Lower leg skin (tissue), 3 donors: ENCODE measurements at regions not wholly inside any gene's neighbourhood (a gene's known extent, or its start where the extent isn't known, plus 50 kb on each side); places are given as distances from the start of the nearest gene placed in this dataset.

Source experiments
- POLR2A ChIP-seq, 2 donors: fragments of 450-650 bp; IDR thresholded peaks; one replicate each; pipeline ENCODE4 v1.6.1; 2016 to 2017; ENCODE audit warnings: antibody characterized with exemption in 2 of 2, mild to moderate bottlenecking in 1 of 2, moderate library complexity in 1 of 2
- TF ChIP-seq, protein P1 (sequence below), 3 donors: fragments of 450-650 bp; IDR thresholded peaks; one replicate each; pipeline ENCODE4 v1.5.1; 2016; ENCODE audit warnings: antibody characterized with exemption in 3 of 3, mild to moderate bottlenecking in 3 of 3, moderate library complexity in 2 of 3

DNA sequence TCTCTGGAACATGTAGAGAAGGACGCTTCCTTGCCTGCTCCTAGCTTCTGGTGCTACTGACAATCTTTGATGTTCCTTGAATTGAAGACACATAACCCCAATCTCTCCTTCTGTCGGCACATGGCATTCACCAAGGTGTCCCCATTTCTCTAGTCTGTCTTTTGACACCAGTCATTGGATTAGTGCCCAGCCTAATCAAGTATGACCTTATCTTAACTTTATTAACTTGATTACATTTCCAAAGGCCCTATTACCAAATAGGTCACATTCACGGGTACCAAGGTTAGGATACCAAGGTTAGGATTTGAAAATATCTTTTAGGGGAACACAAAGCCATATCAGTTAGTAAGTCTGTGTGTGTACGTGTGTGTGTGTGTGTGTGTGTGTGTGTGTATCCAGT, 377.9 kb downstream of the CMPK2 start:
- no peak for TF ChIP-seq POLR2A (IDR thresholded peaks at IDR 0.05)
- TF ChIP-seq, protein P1, sequence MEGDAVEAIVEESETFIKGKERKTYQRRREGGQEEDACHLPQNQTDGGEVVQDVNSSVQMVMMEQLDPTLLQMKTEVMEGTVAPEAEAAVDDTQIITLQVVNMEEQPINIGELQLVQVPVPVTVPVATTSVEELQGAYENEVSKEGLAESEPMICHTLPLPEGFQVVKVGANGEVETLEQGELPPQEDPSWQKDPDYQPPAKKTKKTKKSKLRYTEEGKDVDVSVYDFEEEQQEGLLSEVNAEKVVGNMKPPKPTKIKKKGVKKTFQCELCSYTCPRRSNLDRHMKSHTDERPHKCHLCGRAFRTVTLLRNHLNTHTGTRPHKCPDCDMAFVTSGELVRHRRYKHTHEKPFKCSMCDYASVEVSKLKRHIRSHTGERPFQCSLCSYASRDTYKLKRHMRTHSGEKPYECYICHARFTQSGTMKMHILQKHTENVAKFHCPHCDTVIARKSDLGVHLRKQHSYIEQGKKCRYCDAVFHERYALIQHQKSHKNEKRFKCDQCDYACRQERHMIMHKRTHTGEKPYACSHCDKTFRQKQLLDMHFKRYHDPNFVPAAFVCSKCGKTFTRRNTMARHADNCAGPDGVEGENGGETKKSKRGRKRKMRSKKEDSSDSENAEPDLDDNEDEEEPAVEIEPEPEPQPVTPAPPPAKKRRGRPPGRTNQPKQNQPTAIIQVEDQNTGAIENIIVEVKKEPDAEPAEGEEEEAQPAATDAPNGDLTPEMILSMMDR (IDR thresholded peaks at IDR 0.05): no peak
